ENCODE measurements at regions not wholly inside any gene's neighbourhood (a gene's known extent, or its start where the extent isn't known, plus 50 kb on each side); places are given as distances from the start of the nearest gene placed in this dataset.

GRCh38 chr19:30303131-30303654 lies 69.0 kb upstream of the ZNF536 start:
- no peak overlapping the region for H3K4ac ChIP-seq (ENCODE audit: low read depth, low read length)
- H3K23ac ChIP-seq (ENCODE audit: low read length) = no peak overlapping the region
- no peak overlapping the region for H3K27ac ChIP-seq (ENCODE audit: low read depth, low read length)
- WGBS (ENCODE audit: extremely low coverage, insufficient coverage, low lambda C conversion rate) = no CpG with 5 or more reads among the region's 10 CpGs
- no peak overlapping the region for H3K4me2 ChIP-seq (ENCODE audit: low read length)
- no peaks in the 10 kb centered on the region for H3K36me3 ChIP-seq (ENCODE audit: control insufficient read depth, insufficient read depth, low read length)
- DNase-seq = no peak
- no peak overlapping the region for H4K5ac ChIP-seq (ENCODE audit: low read length)
- no peaks in the 10 kb centered on the region for H3K27me3 ChIP-seq (ENCODE audit: insufficient read depth, low read length, poor library complexity)
- no peaks in the 10 kb centered on the region for H3K79me1 ChIP-seq (ENCODE audit: low read length)
- H3K79me2 ChIP-seq (ENCODE audit: control insufficient read depth, insufficient read depth, low read length) = no peaks in the 10 kb centered on the region
- H3K9ac ChIP-seq (ENCODE audit: low read length) = no peak overlapping the region
- H4K8ac ChIP-seq (ENCODE audit: low read depth, low read length) = no peak overlapping the region
- no peak overlapping the region for H2AK5ac ChIP-seq (ENCODE audit: low read length)
- no peak overlapping the region for H3K56ac ChIP-seq (ENCODE audit: low read length)
- no peak overlapping the region for H2BK120ac ChIP-seq (ENCODE audit: low read depth, low read length)
- H2BK15ac ChIP-seq (replicated peaks; ENCODE audit: low read depth) = no peak overlapping the region
- H2BK5ac ChIP-seq (ENCODE audit: low read length) = no peak overlapping the region
- no peaks in the 10 kb centered on the region for H3K4me1 ChIP-seq (ENCODE audit: control insufficient read depth, low read depth, low read length)
- H3K18ac ChIP-seq (ENCODE audit: low read length) = no peak overlapping the region
- no peak overlapping the region for H3K4me3 ChIP-seq (ENCODE audit: low read length)

- H4K5ac ChIP-seq (ENCODE audit: low read length) = no peak overlapping the region
- H3K4me1 ChIP-seq (ENCODE audit: control insufficient read depth, low read depth, low read length) = no peaks in the 10 kb centered on the region
- no peak overlapping the region for H3K56ac ChIP-seq (ENCODE audit: low read length)
- no peak overlapping the region for H4K8ac ChIP-seq (ENCODE audit: low read depth, low read length)
- no peak overlapping the region for H3K4me2 ChIP-seq (ENCODE audit: low read length)
- no peaks in the 10 kb centered on the region for H3K79me2 ChIP-seq (ENCODE audit: control insufficient read depth, insufficient read depth, low read length)
- H2BK15ac ChIP-seq (replicated peaks; ENCODE audit: low read depth) = no peak overlapping the region
- no peak overlapping the region for H2BK5ac ChIP-seq (ENCODE audit: low read length)
- H3K23ac ChIP-seq (ENCODE audit: low read length) = no peak overlapping the region
- H3K27ac ChIP-seq (ENCODE audit: low read depth, low read length) = no peak overlapping the region
- DNase-seq = no peak
- no peak overlapping the region for H3K4me3 ChIP-seq (ENCODE audit: low read length)
- H3K79me1 ChIP-seq (ENCODE audit: low read length) = no peaks in the 10 kb centered on the region
- no peak overlapping the region for H3K9ac ChIP-seq (ENCODE audit: low read length)
- no peak overlapping the region for H2AK5ac ChIP-seq (ENCODE audit: low read length)
- no peak overlapping the region for H2BK120ac ChIP-seq (ENCODE audit: low read depth, low read length)
- H3K18ac ChIP-seq (ENCODE audit: low read length) = no peak overlapping the region
- no CpG with 5 or more reads among the region's 6 CpGs for WGBS (ENCODE audit: extremely low coverage, insufficient coverage, low lambda C conversion rate)
- H3K36me3 ChIP-seq (ENCODE audit: control insufficient read depth, insufficient read depth, low read length) = no peaks in the 10 kb centered on the region
- no peaks in the 10 kb centered on the region for H3K27me3 ChIP-seq (ENCODE audit: insufficient read depth, low read length, poor library complexity)
- H3K4ac ChIP-seq (ENCODE audit: low read depth, low read length) = no peak overlapping the region
These were observed 67.6 kb upstream of the ZNF536 start for GRCh38 chr19:30304540-30304939.

GRCh38 chr19:30305346-30306060 lies 66.7 kb upstream of the ZNF536 start:
- no peaks in the 10 kb centered on the region for H3K27me3 ChIP-seq (ENCODE audit: insufficient read depth, low read length, poor library complexity)
- no peaks in the 10 kb centered on the region for H3K4me1 ChIP-seq (ENCODE audit: control insufficient read depth, low read depth, low read length)
- no peak overlapping the region for H2BK15ac ChIP-seq (replicated peaks; ENCODE audit: low read depth)
- H3K27ac ChIP-seq (ENCODE audit: low read depth, low read length) = no peak overlapping the region
- no peak for DNase-seq
- no peak overlapping the region for H3K4me3 ChIP-seq (ENCODE audit: low read length)
- H3K56ac ChIP-seq (ENCODE audit: low read length) = no peak overlapping the region
- H3K4ac ChIP-seq (ENCODE audit: low read depth, low read length) = no peak overlapping the region
- H3K18ac ChIP-seq (ENCODE audit: low read length) = no peak overlapping the region
- H3K79me2 ChIP-seq (ENCODE audit: control insufficient read depth, insufficient read depth, low read length) = no peaks in the 10 kb centered on the region
- no CpG with 5 or more reads among the region's 9 CpGs for WGBS (ENCODE audit: extremely low coverage, insufficient coverage, low lambda C conversion rate)
- H3K23ac ChIP-seq (ENCODE audit: low read length) = no peak overlapping the region
- H3K79me1 ChIP-seq (ENCODE audit: low read length) = no peaks in the 10 kb centered on the region
- no peak overlapping the region for H3K4me2 ChIP-seq (ENCODE audit: low read length)
- no peaks in the 10 kb centered on the region for H3K36me3 ChIP-seq (ENCODE audit: control insufficient read depth, insufficient read depth, low read length)
- H3K9ac ChIP-seq (ENCODE audit: low read length) = no peak overlapping the region
- H2BK120ac ChIP-seq (ENCODE audit: low read depth, low read length) = no peak overlapping the region
- no peak overlapping the region for H4K5ac ChIP-seq (ENCODE audit: low read length)
- H2BK5ac ChIP-seq (ENCODE audit: low read length) = no peak overlapping the region
- no peak overlapping the region for H4K8ac ChIP-seq (ENCODE audit: low read depth, low read length)
- no peak overlapping the region for H2AK5ac ChIP-seq (ENCODE audit: low read length)

- Histone ChIP-seq H3K4me3 (ENCODE audit: low read length) (no peak overlapping the region), H3K79me1 (ENCODE audit: low read length) (no peaks in the 10 kb centered on the region), H2AK5ac (ENCODE audit: low read length) (no peak overlapping the region), H3K4me2 (ENCODE audit: low read length) (no peak overlapping the region), H3K36me3 (ENCODE audit: control insufficient read depth, insufficient read depth, low read length) (no peaks in the 10 kb centered on the region), H2BK5ac (ENCODE audit: low read length) (no peak overlapping the region), H3K27ac (ENCODE audit: low read depth, low read length) (no peak overlapping the region), H3K4ac (ENCODE audit: low read depth, low read length) (no peak overlapping the region), H3K23ac (ENCODE audit: low read length) (no peak overlapping the region), H3K56ac (ENCODE audit: low read length) (no peak overlapping the region), H4K5ac (ENCODE audit: low read length) (no peak overlapping the region), H3K79me2 (ENCODE audit: control insufficient read depth, insufficient read depth, low read length) (no peaks in the 10 kb centered on the region), H2BK15ac (replicated peaks; ENCODE audit: low read depth) (no peak overlapping the region), H3K27me3 (ENCODE audit: insufficient read depth, low read length, poor library complexity) (no peaks in the 10 kb centered on the region), H2BK120ac (ENCODE audit: low read depth, low read length) (no peak overlapping the region), H4K8ac (ENCODE audit: low read depth, low read length) (no peak overlapping the region), H3K9ac (ENCODE audit: low read length) (no peak overlapping the region), H3K4me1 (ENCODE audit: control insufficient read depth, low read depth, low read length) (no peaks in the 10 kb centered on the region), H3K18ac (ENCODE audit: low read length) (no peak overlapping the region)
- no CpG with 5 or more reads among the region's 13 CpGs for WGBS (ENCODE audit: extremely low coverage, insufficient coverage, low lambda C conversion rate)
- DNase-seq = no peak
These were observed 64.8 kb upstream of the ZNF536 start for GRCh38 chr19:30307191-30307974.

GRCh38 chr19:30309176-30309575 lies 63.0 kb upstream of the ZNF536 start:
- H3K56ac ChIP-seq (ENCODE audit: low read length) = no peak overlapping the region
- no peak overlapping the region for H2BK120ac ChIP-seq (ENCODE audit: low read depth, low read length)
- no peak overlapping the region for H3K4me3 ChIP-seq (ENCODE audit: low read length)
- no peak overlapping the region for H3K23ac ChIP-seq (ENCODE audit: low read length)
- H2BK5ac ChIP-seq (ENCODE audit: low read length) = no peak overlapping the region
- no peak overlapping the region for H2BK15ac ChIP-seq (replicated peaks; ENCODE audit: low read depth)
- H3K4me2 ChIP-seq (ENCODE audit: low read length) = no peak overlapping the region
- no peaks in the 10 kb centered on the region for H3K79me1 ChIP-seq (ENCODE audit: low read length)
- H3K27me3 ChIP-seq (ENCODE audit: insufficient read depth, low read length, poor library complexity) = no peaks in the 10 kb centered on the region
- no peaks in the 10 kb centered on the region for H3K79me2 ChIP-seq (ENCODE audit: control insufficient read depth, insufficient read depth, low read length)
- no peaks in the 10 kb centered on the region for H3K4me1 ChIP-seq (ENCODE audit: control insufficient read depth, low read depth, low read length)
- no peak overlapping the region for H3K27ac ChIP-seq (ENCODE audit: low read depth, low read length)
- H3K4ac ChIP-seq (ENCODE audit: low read depth, low read length) = no peak overlapping the region
- no peak overlapping the region for H4K8ac ChIP-seq (ENCODE audit: low read depth, low read length)
- no peak overlapping the region for H3K9ac ChIP-seq (ENCODE audit: low read length)
- H3K36me3 ChIP-seq (ENCODE audit: control insufficient read depth, insufficient read depth, low read length) = no peaks in the 10 kb centered on the region
- H2AK5ac ChIP-seq (ENCODE audit: low read length) = no peak overlapping the region
- H3K18ac ChIP-seq (ENCODE audit: low read length) = no peak overlapping the region
- H4K5ac ChIP-seq (ENCODE audit: low read length) = no peak overlapping the region
- no CpG with 5 or more reads among the region's 6 CpGs for WGBS (ENCODE audit: extremely low coverage, insufficient coverage, low lambda C conversion rate)
- DNase-seq = no peak

Data from mesendoderm (in vitro differentiated cells).